AG04449 (cell line): ENCODE measurements at regions not wholly inside any gene's neighbourhood (a gene's known extent, or its start where the extent isn't known, plus 50 kb on each side); places are given as distances from the start of the nearest gene placed in this dataset.
"Not testable (repeated sequence)": the region's sequence is repeated elsewhere in the genome, so short reads cannot be mapped to it uniquely, and the experiment has no call there.

Experiments
- CTCF ChIA-PET: fragments of 350-600 bp; formaldehyde crosslinking; extraction: SDS; loops from one replicate; lab custom pipeline; 2021; ENCODE audit warnings: antibody characterized with exemption; lab: Yijun Ruan, JAX
- POLR2A ChIA-PET: fragments of 400-600, 350-600 bp; formaldehyde crosslinking; extraction: SDS; loops from one replicate; lab custom pipeline; 2020; ENCODE audit warnings: antibody characterized with exemption, inconsistent platforms; lab: Yijun Ruan, JAX
- DNase-seq: peaks from one replicate; pipeline ENCODE4 v3.0.0-alpha.2; 2010; ENCODE audit warnings: low read depth, low spot score
- H3K4me3 ChIP-seq: 2 replicates; pipeline ENCODE4 v1.5.1; 2011; ENCODE audit warnings: low read depth, mild to moderate bottlenecking, control low read depth, low read length
- TF ChIP-seq, protein P1 (sequence below): IDR thresholded peaks from one replicate; pipeline ENCODE4 v1.5.1; 2011; ENCODE audit warnings: mild to moderate bottlenecking, moderate library complexity, low read length, control low read depth, inconsistent platforms; ENCODE audit not compliant: insufficient read depth; ENCODE audit errors: missing control alignments

- ChIA-PET CTCF (no interaction called here), POLR2A (no interaction called here)
- DNase-seq = no peak
- H3K4me3 ChIP-seq = no peak overlapping the region
- TF ChIP-seq, protein P1, sequence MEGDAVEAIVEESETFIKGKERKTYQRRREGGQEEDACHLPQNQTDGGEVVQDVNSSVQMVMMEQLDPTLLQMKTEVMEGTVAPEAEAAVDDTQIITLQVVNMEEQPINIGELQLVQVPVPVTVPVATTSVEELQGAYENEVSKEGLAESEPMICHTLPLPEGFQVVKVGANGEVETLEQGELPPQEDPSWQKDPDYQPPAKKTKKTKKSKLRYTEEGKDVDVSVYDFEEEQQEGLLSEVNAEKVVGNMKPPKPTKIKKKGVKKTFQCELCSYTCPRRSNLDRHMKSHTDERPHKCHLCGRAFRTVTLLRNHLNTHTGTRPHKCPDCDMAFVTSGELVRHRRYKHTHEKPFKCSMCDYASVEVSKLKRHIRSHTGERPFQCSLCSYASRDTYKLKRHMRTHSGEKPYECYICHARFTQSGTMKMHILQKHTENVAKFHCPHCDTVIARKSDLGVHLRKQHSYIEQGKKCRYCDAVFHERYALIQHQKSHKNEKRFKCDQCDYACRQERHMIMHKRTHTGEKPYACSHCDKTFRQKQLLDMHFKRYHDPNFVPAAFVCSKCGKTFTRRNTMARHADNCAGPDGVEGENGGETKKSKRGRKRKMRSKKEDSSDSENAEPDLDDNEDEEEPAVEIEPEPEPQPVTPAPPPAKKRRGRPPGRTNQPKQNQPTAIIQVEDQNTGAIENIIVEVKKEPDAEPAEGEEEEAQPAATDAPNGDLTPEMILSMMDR = no peak
These were observed 55.4 kb upstream of the GRPR start for GRCh38 chrX:16067886-16068515.

DNA sequence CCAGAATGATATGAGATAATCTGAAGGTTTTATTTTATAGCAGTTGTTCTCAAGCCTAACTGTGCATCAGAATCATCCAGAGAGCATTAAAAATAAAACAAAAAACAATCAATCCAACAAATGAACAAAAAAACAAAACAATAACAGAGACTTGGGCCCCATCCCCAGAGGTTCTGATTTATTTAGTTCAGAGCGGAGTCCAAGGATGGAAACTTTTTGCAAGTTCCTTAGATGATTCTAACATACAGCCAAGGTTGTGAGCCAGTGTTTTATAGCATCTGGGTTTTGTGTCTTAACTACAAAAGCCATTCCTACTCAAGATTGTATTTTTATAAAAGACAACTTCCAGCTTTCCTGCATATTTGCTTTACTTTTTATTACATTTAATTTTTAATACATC lies 59.4 kb upstream of the GRPR start:
- TF ChIP-seq, protein P1 = no peak
- DNase-seq = no peak
- POLR2A ChIA-PET = no interaction called here
- no peak overlapping the region for H3K4me3 ChIP-seq
- CTCF ChIA-PET = no interaction called here

DNA sequence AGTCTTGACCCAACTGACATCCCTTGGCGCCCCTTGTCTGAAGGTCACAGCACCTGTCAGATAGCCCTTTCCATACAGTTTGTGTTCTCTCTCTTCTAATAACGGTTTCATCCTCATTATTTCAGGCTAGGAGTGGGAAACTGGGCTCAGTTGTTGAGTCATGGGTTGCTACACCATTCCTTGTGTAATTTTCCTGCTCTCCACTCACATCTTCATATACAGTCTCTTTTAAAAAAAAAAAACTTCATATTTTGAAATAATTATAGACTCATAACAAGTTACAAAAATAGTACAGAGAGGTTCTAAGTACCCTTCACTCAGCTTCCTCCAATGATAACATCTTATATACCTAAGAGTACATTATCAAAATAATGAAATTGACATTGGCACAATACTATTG lies 60.2 kb upstream of the GRPR start:
- TF ChIP-seq, protein P1 = no peak
- H3K4me3 ChIP-seq = no peak overlapping the region
- no peak for DNase-seq
- CTCF ChIA-PET = no interaction called here
- POLR2A ChIA-PET = interaction anchor here (0.6 kb wide), 1 partner anchor 610 kb away, joined by 3 read pairs; no protein-coding TSS in a partner anchor

GRCh38 chrX:16061296-16061695 lies 62.1 kb upstream of the GRPR start:
- TF ChIP-seq, protein P1 = no peak
- H3K4me3 ChIP-seq = no peak overlapping the region
- DNase-seq = no peak
- ChIA-PET POLR2A (no interaction called here), CTCF (no interaction called here)

DNA sequence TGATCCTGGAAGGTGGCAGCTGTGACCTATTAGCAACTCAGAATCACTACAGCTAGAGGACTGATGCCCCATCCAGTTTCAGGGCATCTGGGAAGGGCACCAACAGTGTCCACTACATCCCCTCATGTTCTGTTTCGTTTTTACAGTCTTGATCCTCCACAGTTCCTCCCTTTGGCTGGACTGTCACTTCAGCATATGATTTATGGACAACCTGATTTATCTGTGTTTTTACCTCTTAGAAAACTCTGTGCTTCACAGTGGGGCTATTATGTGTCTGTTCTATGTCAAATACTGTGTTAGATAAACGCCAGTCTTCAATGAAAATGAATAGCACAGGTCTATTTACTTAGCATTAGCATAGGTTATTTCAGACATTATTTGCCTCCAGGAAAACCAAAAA lies 63.1 kb upstream of the GRPR start:
- H3K4me3 ChIP-seq = no peak overlapping the region

DNA sequence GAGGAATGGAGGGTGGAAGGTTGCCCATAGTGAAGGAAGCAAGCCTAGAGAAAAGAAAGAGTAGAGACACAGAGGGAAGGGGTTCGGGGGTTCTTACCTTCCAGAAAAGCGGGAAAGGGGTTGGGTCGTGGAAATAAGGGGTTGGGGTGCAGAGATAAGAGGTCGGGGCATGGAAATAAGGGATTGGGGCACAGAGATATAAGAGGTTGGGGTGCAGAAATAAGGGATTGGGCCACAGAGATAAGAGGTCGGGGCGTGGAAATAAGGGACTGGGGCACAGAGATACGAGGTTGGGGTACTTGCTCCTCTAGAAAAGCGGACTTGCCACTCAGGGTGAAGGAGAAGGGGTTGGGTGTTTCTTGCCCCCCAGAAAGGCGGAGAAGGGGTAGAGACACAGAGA lies 74.2 kb upstream of the GRPR start:
- DNase-seq, H3K4me3 ChIP-seq, CTCF ChIA-PET, POLR2A ChIA-PET: not testable (repeated sequence)

More for the DNA sequence above, 63.1 kb upstream of the GRPR start:
- no peak for DNase-seq
- TF ChIP-seq, protein P1 = no peak
- CTCF ChIA-PET = no interaction called here
- POLR2A ChIA-PET = no interaction called here

DNA sequence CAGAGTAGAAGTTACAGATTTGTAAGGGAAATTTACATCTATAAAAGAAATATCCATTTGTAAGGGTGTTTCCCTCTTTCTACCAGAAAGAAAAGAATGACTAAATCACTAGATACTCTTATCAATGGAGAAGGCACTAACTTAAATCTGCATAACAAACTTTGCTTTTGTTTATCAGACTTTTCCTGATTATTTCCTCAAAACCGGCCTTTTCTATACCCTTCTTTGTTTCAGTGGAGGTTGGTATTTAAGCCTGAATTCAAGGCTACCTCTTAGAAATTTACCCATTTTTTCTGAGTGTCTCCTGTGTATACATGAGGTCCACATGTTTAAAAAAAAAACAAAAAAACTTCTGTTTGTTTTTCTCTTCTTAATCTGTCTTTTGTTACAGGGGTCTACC lies 80.4 kb upstream of the GRPR start:
- CTCF ChIA-PET = no interaction called here

More for the DNA sequence above, 80.4 kb upstream of the GRPR start:
- POLR2A ChIA-PET = no interaction called here
- H3K4me3 ChIP-seq = no peak overlapping the region
- TF ChIP-seq, protein P1 = no peak
- DNase-seq = no peak
